ENCODE measurements at regions not wholly inside any gene's neighbourhood (a gene's known extent, or its start where the extent isn't known, plus 50 kb on each side); places are given as distances from the start of the nearest gene placed in this dataset.

DNA sequence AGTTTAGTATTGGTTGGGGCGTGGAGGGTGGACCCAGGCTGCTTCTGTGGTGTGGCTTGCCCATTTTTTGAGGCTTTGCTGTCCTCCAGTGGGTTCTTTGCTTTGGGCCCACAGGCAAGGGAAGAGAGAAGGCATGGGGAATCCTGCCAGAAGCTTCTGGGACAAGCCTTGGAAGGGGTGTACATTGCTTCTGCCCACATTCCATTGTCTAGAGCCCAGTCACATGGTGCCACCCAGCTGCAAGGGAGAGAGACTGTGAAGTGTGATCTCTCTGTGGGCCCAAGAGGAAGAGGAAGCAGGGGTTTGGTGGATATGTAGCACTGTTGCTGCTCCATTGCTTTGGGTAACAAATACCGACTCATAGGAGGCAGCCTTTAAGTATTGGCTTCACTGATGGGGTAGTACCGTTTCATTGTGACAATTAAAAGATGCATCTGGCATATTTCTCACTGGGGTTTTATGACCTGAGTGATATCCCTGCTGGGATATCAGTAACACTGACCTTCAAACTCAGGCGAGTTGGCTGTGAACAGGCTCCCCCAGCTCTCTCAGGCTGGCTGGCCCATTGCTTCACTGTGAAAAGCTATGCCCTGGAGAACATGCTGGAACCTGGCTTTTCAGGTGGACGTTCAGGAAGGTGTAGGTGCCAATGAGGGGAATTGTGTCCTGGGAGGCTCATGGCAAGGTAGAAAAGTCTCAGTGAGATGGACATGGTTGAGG is 85.9 kb downstream of the CLDN34 start:
- H3K27ac Mint-ChIP-seq = no peak overlapping the region
- H3K27me3 Mint-ChIP-seq = no peaks in the 10 kb centered on the region
- intact Hi-C loops (cut with micrococcal nuclease) = no loop called here
- no peak overlapping the region for H3K4me3 Mint-ChIP-seq
- peaks cover 18% of the 10 kb centered on the region for H3K4me1 Mint-ChIP-seq (ENCODE audit: low read depth)
- peaks cover 11% of the 10 kb centered on the region for H3K36me3 Mint-ChIP-seq (ENCODE audit: low read depth)
- H3K9me3 Mint-ChIP-seq = peaks cover 7% of the 10 kb centered on the region

GRCh38 chrX:10054396-10054795 is 87.2 kb downstream of the CLDN34 start:
- intact Hi-C loops (cut with micrococcal nuclease) = no loop called here
- Mint-ChIP-seq H3K36me3 (ENCODE audit: low read depth) (peaks cover 11% of the 10 kb centered on the region), H3K4me3 (no peak overlapping the region), H3K27ac (no peak overlapping the region), H3K4me1 (ENCODE audit: low read depth) (peaks cover 18% of the 10 kb centered on the region), H3K27me3 (no peaks in the 10 kb centered on the region), H3K9me3 (peaks cover 7% of the 10 kb centered on the region)

DNA sequence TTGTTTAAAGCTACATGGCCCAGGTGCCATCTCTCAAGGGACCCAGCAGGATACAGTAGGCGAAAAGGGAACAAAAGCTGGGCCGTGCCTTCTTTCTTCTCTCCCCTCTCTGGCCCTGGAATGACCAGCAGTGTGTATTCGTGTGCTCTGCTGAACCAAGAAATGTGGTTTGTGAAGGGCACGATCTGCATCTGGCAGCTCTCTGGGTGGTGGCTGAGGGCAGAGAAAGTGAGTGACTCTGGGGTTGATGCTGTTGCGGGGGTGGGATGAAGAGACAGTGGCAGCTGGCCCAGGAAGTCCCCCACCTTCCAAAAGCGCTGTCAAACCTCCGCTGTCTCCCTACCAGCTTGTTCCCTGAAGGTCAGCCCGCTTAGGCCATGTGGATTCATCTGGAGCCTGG is 88.3 kb downstream of the CLDN34 start:
- Mint-ChIP-seq H3K36me3 (ENCODE audit: low read depth) (peaks cover 11% of the 10 kb centered on the region), H3K9me3 (peaks cover 7% of the 10 kb centered on the region), H3K27ac (no peak overlapping the region), H3K4me1 (ENCODE audit: low read depth) (peaks cover 9% of the 10 kb centered on the region), H3K4me3 (no peak overlapping the region), H3K27me3 (no peaks in the 10 kb centered on the region)
- intact Hi-C loops (cut with micrococcal nuclease) = no loop called here

GRCh38 chrX:10062352-10062751 is 94.4 kb upstream of the CLCN4 start:
- Mint-ChIP-seq H3K9me3 (no peaks in the 10 kb centered on the region), H3K36me3 (ENCODE audit: low read depth) (peaks cover 34% of the 10 kb centered on the region), H3K4me1 (ENCODE audit: low read depth) (no peaks in the 10 kb centered on the region), H3K4me3 (no peak overlapping the region), H3K27me3 (no peaks in the 10 kb centered on the region), H3K27ac (no peak overlapping the region)
- intact Hi-C loops (cut with micrococcal nuclease) = no loop called here

DNA sequence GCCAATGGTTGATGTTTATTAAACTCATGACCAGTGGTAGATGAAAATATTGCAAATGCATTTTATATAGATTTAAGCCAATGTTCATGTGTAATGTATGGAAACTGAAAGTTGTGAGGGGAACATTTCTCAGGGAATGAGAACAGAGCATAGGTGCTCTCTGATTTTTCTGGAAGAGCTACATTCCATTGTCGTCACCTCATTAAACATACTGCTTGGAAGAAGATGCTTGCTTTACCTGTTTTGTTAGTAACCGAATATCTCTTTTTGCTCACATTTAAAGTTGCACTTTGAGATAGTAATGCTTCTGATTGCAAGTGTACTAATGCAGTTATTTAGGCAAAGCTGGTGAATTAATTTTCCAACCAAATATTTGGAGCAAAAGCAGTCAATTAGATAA is 93.8 kb upstream of the CLCN4 start:
- H3K27me3 Mint-ChIP-seq = no peaks in the 10 kb centered on the region
- H3K4me1 Mint-ChIP-seq (ENCODE audit: low read depth) = no peaks in the 10 kb centered on the region
- peaks cover 41% of the 10 kb centered on the region for H3K36me3 Mint-ChIP-seq (ENCODE audit: low read depth)
- H3K4me3 Mint-ChIP-seq = no peak overlapping the region
- H3K9me3 Mint-ChIP-seq = no peaks in the 10 kb centered on the region
- no peak overlapping the region for H3K27ac Mint-ChIP-seq
- intact Hi-C loops (cut with micrococcal nuclease) = no loop called here

GRCh38 chrX:10064736-10065135 is 92.0 kb upstream of the CLCN4 start:
- intact Hi-C loops (cut with micrococcal nuclease) = no loop called here
- Mint-ChIP-seq H3K4me1 (ENCODE audit: low read depth) (peaks cover 6% of the 10 kb centered on the region), H3K36me3 (ENCODE audit: low read depth) (peaks cover 42% of the 10 kb centered on the region), H3K27me3 (no peaks in the 10 kb centered on the region), H3K9me3 (no peaks in the 10 kb centered on the region), H3K27ac (no peak overlapping the region), H3K4me3 (no peak overlapping the region)

DNA sequence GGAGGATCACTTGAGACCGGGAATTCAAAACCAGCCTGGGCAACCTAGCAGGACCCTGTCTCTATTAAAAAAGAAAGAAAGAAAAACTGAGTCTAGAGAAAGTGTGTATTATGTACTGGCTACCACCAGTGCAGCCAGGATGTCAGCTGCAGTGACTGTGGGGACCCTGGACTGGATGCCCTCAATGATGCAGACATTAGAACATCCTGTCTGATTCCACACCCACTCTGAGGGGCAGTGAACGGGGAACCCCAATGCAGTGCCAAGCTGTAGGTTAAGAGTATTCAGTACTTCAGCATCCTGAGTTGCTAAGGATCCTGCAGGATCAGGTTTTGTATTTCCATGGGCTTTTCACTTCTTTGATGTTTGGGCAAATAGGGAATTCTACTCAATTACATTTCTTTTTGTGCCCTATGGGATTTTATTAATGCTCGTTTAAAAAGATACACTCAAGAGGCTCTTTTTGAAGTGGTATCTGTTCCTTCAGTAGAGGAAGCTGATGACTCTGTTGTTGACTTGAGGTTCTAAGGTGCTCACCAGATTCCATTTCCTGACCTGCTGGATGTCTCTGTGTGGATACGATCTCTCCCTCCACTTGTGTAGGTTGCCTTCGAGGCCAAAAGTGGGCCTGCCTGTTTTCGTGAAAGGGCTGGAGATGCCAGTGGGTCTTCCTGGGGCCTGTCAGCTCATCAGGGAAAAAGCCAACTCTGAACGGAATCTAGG is 85.9 kb upstream of the CLCN4 start:
- Mint-ChIP-seq H3K9me3 (no peaks in the 10 kb centered on the region), H3K27ac (no peak overlapping the region), H3K4me3 (no peak overlapping the region), H3K36me3 (ENCODE audit: low read depth) (peaks cover 50% of the 10 kb centered on the region), H3K27me3 (no peaks in the 10 kb centered on the region), H3K4me1 (ENCODE audit: low read depth) (peaks cover 6% of the 10 kb centered on the region)
- intact Hi-C loops (cut with micrococcal nuclease) = no loop called here

DNA sequence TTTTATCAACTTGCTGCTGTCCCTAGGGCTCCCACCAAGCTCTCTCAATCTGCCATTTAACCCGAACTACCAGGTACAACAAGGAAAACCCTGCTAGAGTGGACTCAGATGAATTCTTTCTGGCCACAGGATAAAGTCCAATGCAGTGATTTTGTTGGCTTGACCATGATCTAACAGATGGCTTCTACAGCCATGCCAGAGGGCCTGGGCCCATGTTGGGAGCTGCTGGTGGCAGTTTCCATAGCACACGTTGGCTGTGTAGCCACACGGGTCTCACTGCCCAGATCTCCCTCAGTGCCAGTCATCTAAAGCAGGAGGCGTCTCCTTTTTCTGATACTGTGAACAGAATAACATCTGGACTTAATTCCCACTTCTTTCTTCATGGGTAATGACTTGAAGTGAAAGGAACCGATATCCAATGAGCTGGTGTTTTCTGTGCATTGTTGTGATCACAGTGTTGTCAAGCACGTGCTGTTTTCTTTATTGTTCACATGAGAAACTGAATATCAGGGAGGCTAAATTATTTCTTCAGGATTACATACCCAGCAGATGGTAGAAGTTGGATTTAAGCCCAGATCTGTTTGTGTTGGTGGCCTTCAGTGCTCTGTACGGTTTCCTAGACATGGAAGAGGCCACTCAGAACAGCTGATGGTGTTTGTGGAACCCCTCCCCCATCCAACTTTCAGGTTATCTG is 85.2 kb upstream of the CLCN4 start:
- intact Hi-C loops (cut with micrococcal nuclease) = no loop called here
- Mint-ChIP-seq H3K9me3 (no peaks in the 10 kb centered on the region), H3K4me1 (ENCODE audit: low read depth) (peaks cover 6% of the 10 kb centered on the region), H3K27me3 (no peaks in the 10 kb centered on the region), H3K4me3 (no peak overlapping the region), H3K27ac (no peak overlapping the region), H3K36me3 (ENCODE audit: low read depth) (peaks cover 43% of the 10 kb centered on the region)

DNA sequence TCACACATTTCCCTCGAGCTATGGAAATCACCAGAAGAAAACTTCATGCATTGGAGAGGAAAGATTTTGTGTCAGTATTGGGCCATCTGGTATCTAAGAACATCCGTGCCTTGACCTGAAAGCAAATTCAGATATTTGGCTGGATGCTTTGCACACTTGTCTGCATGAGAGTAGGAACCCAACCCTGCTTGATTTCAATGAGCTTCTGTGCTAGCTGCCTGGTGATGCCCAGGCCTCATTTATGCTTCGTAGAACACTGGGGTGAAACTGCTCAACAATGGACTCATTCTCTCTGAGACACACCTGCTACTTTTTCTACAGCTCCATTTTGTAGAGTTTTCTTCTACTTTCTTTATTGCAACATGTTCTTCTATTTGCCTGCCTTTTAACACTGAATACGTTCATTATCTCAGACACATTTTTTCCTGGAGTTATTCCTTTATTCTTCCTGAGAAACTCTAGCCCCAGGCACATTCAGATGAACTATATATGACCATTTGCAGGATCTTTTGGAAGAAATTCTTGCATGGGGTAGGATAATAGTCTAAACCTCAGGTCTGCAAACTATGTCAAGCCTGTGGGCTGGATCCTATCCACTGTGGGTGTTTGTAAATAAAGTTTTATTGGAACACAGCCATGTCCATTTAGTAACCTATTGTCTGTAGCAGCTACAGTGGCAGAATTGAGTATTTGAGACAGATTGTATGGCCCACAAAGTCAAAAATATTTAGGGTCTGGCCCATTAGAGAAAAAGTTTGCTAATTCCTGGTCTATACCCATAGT is 83.8 kb upstream of the CLCN4 start:
- Mint-ChIP-seq H3K27me3 (no peaks in the 10 kb centered on the region), H3K36me3 (ENCODE audit: low read depth) (peaks cover 29% of the 10 kb centered on the region), H3K4me3 (no peak overlapping the region), H3K4me1 (ENCODE audit: low read depth) (peaks cover 6% of the 10 kb centered on the region), H3K27ac (no peak overlapping the region), H3K9me3 (no peaks in the 10 kb centered on the region)
- intact Hi-C loops (cut with micrococcal nuclease) = no loop called here

- H3K27ac Mint-ChIP-seq = no peak overlapping the region
These were observed 83.1 kb upstream of the CLCN4 start for GRCh38 chrX:10073671-10074070.

DNA sequence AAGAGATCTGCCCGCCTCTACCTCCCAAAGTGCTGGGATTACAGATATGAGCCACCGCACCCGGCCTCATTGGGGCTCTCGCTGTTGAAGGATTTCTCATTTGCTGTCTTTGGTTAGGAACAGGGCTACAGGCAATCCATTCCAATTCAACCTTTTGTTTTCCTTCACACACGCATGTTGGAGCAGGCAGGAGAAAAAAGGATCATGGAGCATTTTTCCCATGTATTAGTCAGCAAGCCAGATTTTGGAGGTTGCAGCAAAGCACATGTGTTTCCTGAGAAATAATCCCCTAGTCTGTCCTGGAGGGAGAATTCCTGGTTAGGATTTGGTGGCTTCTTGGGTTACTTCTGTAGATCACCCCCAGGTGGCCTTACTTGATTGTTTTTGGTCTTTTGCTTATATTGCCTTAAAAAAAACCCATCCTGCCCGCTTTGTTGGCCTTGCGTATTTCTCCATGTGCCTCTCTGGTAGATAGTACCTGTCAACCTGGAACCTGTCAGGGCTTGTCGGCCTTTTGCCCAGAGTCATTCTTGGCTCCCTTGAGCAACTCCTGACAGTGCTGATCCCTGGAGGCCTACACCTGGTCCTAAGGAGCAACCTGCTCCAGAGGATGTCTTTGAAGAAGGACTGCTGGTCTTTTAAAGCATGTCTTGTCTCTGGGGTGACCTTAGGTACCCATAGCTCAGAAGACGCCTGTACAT is 82.4 kb upstream of the CLCN4 start:
- Mint-ChIP-seq H3K9me3 (no peaks in the 10 kb centered on the region), H3K36me3 (ENCODE audit: low read depth) (peaks cover 34% of the 10 kb centered on the region), H3K27me3 (no peaks in the 10 kb centered on the region), H3K27ac (no peak overlapping the region), H3K4me3 (no peak overlapping the region), H3K4me1 (ENCODE audit: low read depth) (peaks cover 3% of the 10 kb centered on the region)
- intact Hi-C loops (cut with micrococcal nuclease) = no loop called here

More at GRCh38 chrX:10073671-10074070, 83.1 kb upstream of the CLCN4 start:
- no peaks in the 10 kb centered on the region for H3K9me3 Mint-ChIP-seq
- peaks cover 27% of the 10 kb centered on the region for H3K36me3 Mint-ChIP-seq (ENCODE audit: low read depth)
- intact Hi-C loops (cut with micrococcal nuclease) = no loop called here
- no peaks in the 10 kb centered on the region for H3K27me3 Mint-ChIP-seq
- H3K4me1 Mint-ChIP-seq (ENCODE audit: low read depth) = peaks cover 6% of the 10 kb centered on the region
- no peak overlapping the region for H3K4me3 Mint-ChIP-seq

DNA sequence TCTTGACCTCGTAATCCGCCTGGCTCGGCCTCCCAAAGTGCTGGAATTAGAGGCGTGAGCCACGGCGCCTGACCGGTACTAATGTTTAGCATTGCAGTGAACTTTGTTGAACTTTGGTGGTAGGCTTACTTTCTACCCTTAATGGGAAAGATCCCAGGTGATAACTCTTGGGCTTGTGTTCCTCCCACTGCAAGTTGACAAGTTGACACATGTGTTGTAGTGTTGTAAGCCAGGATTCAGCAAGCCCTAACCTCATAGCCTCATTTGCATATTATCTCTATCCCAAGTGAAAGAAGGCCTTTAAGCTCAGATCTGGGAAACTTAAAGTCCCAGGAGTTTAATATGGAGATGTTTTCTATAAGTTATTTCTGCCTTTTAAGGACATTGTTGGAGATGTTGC is 80.0 kb upstream of the CLCN4 start:
- Mint-ChIP-seq H3K36me3 (ENCODE audit: low read depth) (peaks cover 35% of the 10 kb centered on the region), H3K27me3 (no peaks in the 10 kb centered on the region)
- intact Hi-C loops (cut with micrococcal nuclease) = no loop called here

GRCh38 chrX:10077425-10078188 is 79.2 kb upstream of the CLCN4 start:
- intact Hi-C loops (cut with micrococcal nuclease) = no loop called here
- H3K36me3 Mint-ChIP-seq (ENCODE audit: low read depth) = peaks cover 29% of the 10 kb centered on the region
- H3K9me3 Mint-ChIP-seq = no peaks in the 10 kb centered on the region
- H3K27me3 Mint-ChIP-seq = no peaks in the 10 kb centered on the region
- H3K4me1 Mint-ChIP-seq (ENCODE audit: low read depth) = no peaks in the 10 kb centered on the region
- H3K27ac Mint-ChIP-seq = no peak overlapping the region
- no peak overlapping the region for H3K4me3 Mint-ChIP-seq

More for the DNA sequence above, 80.0 kb upstream of the CLCN4 start:
- H3K4me1 Mint-ChIP-seq (ENCODE audit: low read depth) = no peaks in the 10 kb centered on the region
- H3K27ac Mint-ChIP-seq = no peak overlapping the region
- H3K4me3 Mint-ChIP-seq = no peak overlapping the region
- H3K9me3 Mint-ChIP-seq = no peaks in the 10 kb centered on the region

Measured in dendritic cell treated with granulocyte-macrophage colony-stimulating factor and Interleukin-4, amounts not matched to agents 40 ng/mL and 50 ng/mL, for 4 days (primary cell).